ENCODE measurements at regions not wholly inside any gene's neighbourhood (a gene's known extent, or its start where the extent isn't known, plus 50 kb on each side); places are given as distances from the start of the nearest gene placed in this dataset.
"Not testable (repeated sequence)": the region's sequence is repeated elsewhere in the genome, so short reads cannot be mapped to it uniquely, and the experiment has no call there.

DNA sequence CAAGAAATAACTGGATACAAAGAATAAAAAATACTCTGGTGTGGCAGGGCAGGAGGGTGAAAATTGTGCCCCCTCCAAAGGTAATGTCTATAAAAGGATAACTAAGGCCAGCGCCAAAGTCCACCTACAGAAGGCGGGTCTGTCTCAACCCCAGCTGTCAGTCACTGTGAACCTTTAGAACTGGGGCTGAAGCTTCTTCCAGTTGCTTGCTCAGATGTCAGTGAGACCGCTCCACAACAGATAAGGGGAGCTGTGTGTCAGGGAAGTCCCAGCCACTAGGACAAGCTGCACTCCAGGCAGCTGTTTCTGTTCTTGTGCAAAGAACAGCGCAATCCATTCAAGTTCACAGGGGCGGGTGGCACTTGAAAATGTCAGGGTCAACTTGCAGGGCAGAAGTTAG lies 187.0 kb upstream of the PZP start:
- not testable (repeated sequence) for TF ChIP-seq CTCF (IDR thresholded peaks at IDR 0.05; ENCODE audit: poor library complexity); EZH2 (IDR thresholded peaks at IDR 0.05; ENCODE audit: borderline replicate concordance)
